Adrenal gland (tissue), 5 donors: ENCODE measurements at regions not wholly inside any gene's neighbourhood (a gene's known extent, or its start where the extent isn't known, plus 50 kb on each side); places are given as distances from the start of the nearest gene placed in this dataset.

ENCODE experiments used
- CTCF ChIP-seq, 6 experiments: fragments of 450-650 bp in 4 of 6; fragments of 200-600 bp in 2 of 6; sonication (generic) in 1 of 6; IDR thresholded peaks; 1 replicate in 5 of 6; 2 replicates in 1 of 6; pipeline versions ENCODE4 v1.5.1 to v1.8.0; 2016 to 2021; ENCODE audit warnings: antibody characterized with exemption in 6 of 6, mild to moderate bottlenecking in 2 of 6, moderate library complexity in 1 of 6
- POLR2A ChIP-seq, 2 donors: fragments of 450-650 bp; IDR thresholded peaks; one replicate each; pipeline ENCODE4 v1.6.1; 2017; ENCODE audit warnings: antibody characterized with exemption in 2 of 2, mild to moderate bottlenecking in 2 of 2, moderate library complexity in 1 of 2
- donor health status: DM: no; HTN: no; CAD: no.

GRCh38 chr1:76763738-76764137, 103.5 kb upstream of the ST6GALNAC5 start:
- TF ChIP-seq CTCF (IDR thresholded peaks at IDR 0.05) (no peak), POLR2A (IDR thresholded peaks at IDR 0.05) (no peak)
